ENCODE measurements at regions not wholly inside any gene's neighbourhood (a gene's known extent, or its start where the extent isn't known, plus 50 kb on each side); places are given as distances from the start of the nearest gene placed in this dataset.
A peak's percentile ranks its signal among the peaks of the same experiment; 100 is the strongest.

DNA sequence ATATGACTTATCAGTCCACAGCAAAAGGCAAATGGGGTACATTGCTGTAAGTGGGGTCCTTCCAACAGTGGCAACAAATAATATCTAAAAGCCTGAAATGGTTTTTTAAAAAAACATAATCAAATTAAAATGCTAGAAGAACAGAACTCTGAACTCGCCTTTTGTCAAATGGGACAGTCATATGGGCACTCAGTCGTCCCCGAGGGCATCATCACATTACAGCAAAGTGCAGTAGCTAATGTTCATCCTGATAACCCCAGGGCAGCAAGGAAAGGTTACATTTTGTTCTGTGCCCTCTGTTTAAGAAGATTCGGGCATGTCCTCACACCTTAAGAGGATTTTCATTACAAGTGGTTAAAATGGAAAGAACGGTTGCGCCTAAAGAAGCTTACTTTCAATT lies 997.9 kb upstream of the TENM3 start:
- no peak overlapping the region for H3K4me2 ChIP-seq (ENCODE audit: low read length)

GRCh38 chr4:181249031-181249430 lies 994.2 kb upstream of the TENM3 start:
- no peak overlapping the region for H2BK5ac ChIP-seq (ENCODE audit: low read length)
- DNase-seq, result no peak
- H3K18ac ChIP-seq (ENCODE audit: low read length), result no peak overlapping the region
- H3K27ac ChIP-seq (ENCODE audit: low read depth, low read length), result no peak overlapping the region
- no peak overlapping the region for H3K56ac ChIP-seq (ENCODE audit: low read length)
- H3K23ac ChIP-seq (ENCODE audit: low read length), result no peak overlapping the region
- no peaks in the 10 kb centered on the region for H3K79me2 ChIP-seq (ENCODE audit: control insufficient read depth, insufficient read depth, low read length)
- no peak overlapping the region for H4K5ac ChIP-seq (ENCODE audit: low read length)
- H3K9ac ChIP-seq (ENCODE audit: low read length), result no peak overlapping the region
- H2AK5ac ChIP-seq (ENCODE audit: low read length), result no peak overlapping the region
- WGBS (ENCODE audit: extremely low coverage, insufficient coverage, low lambda C conversion rate), result no CpG with 5 or more reads among the region's 4 CpGs
- no peak overlapping the region for H4K8ac ChIP-seq (ENCODE audit: low read depth, low read length)
- no peaks in the 10 kb centered on the region for H3K4me1 ChIP-seq (ENCODE audit: control insufficient read depth, low read depth, low read length)
- H3K79me1 ChIP-seq (ENCODE audit: low read length), result no peaks in the 10 kb centered on the region
- no peak overlapping the region for H3K4ac ChIP-seq (ENCODE audit: low read depth, low read length)
- no peak overlapping the region for H3K4me2 ChIP-seq (ENCODE audit: low read length)
- H3K27me3 ChIP-seq (ENCODE audit: insufficient read depth, low read length, poor library complexity), result no peaks in the 10 kb centered on the region
- H3K4me3 ChIP-seq (ENCODE audit: low read length), result no peak overlapping the region
- no peaks in the 10 kb centered on the region for H3K36me3 ChIP-seq (ENCODE audit: control insufficient read depth, insufficient read depth, low read length)
- no peak overlapping the region for H2BK120ac ChIP-seq (ENCODE audit: low read depth, low read length)
- H2BK15ac ChIP-seq (replicated peaks; ENCODE audit: low read depth), result no peak overlapping the region

More for the DNA sequence above, 997.9 kb upstream of the TENM3 start:
- no peak for DNase-seq
- Histone ChIP-seq H2AK5ac (ENCODE audit: low read length) (no peak overlapping the region), H2BK5ac (ENCODE audit: low read length) (no peak overlapping the region), H2BK15ac (replicated peaks; ENCODE audit: low read depth) (no peak overlapping the region), H3K27ac (ENCODE audit: low read depth, low read length) (no peak overlapping the region), H3K18ac (ENCODE audit: low read length) (no peak overlapping the region), H3K36me3 (ENCODE audit: control insufficient read depth, insufficient read depth, low read length) (no peaks in the 10 kb centered on the region), H4K5ac (ENCODE audit: low read length) (no peak overlapping the region), H3K4ac (ENCODE audit: low read depth, low read length) (no peak overlapping the region), H3K4me1 (ENCODE audit: control insufficient read depth, low read depth, low read length) (no peaks in the 10 kb centered on the region), H3K56ac (ENCODE audit: low read length) (no peak overlapping the region), H3K79me2 (ENCODE audit: control insufficient read depth, insufficient read depth, low read length) (no peaks in the 10 kb centered on the region), H3K23ac (ENCODE audit: low read length) (no peak overlapping the region), H2BK120ac (ENCODE audit: low read depth, low read length) (no peak overlapping the region), H3K9ac (ENCODE audit: low read length) (no peak overlapping the region), H3K4me3 (ENCODE audit: low read length) (no peak overlapping the region), H3K27me3 (ENCODE audit: insufficient read depth, low read length, poor library complexity) (no peaks in the 10 kb centered on the region), H3K79me1 (ENCODE audit: low read length) (no peaks in the 10 kb centered on the region), H4K8ac (ENCODE audit: low read depth, low read length) (no peak overlapping the region)
- WGBS (ENCODE audit: extremely low coverage, insufficient coverage, low lambda C conversion rate), result no CpG with 5 or more reads among the region's 6 CpGs

DNA sequence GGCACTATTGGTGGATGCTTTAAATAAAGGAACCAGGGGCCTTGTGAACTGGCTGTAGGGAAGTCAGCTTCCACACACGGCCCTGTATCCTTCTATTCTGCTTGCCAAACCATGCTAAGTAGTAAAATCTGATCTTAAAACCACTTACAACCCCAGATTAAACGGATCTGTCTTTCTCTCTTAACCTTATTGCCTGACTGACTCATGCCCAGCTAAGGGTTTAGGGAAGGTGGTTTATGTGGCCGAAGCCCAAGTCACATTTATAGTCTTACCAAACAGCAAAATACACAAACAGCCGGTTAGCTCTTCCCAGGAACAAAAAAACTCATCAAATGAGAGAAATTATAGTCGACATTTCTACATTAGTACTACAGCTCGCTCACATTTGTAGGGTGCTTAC lies 988.4 kb upstream of the TENM3 start:
- no peaks in the 10 kb centered on the region for H3K36me3 ChIP-seq (ENCODE audit: control insufficient read depth, insufficient read depth, low read length)
- H3K23ac ChIP-seq (ENCODE audit: low read length), result no peak overlapping the region
- no peak overlapping the region for H4K5ac ChIP-seq (ENCODE audit: low read length)
- H3K56ac ChIP-seq (ENCODE audit: low read length), result no peak overlapping the region
- no peak overlapping the region for H2BK15ac ChIP-seq (replicated peaks; ENCODE audit: low read depth)
- H2BK5ac ChIP-seq (ENCODE audit: low read length), result no peak overlapping the region
- H3K4me2 ChIP-seq (ENCODE audit: low read length), result no peak overlapping the region
- WGBS (ENCODE audit: extremely low coverage, insufficient coverage, low lambda C conversion rate), result no CpG with 5 or more reads among the region's 6 CpGs
- H3K4me3 ChIP-seq (ENCODE audit: low read length), result no peak overlapping the region
- no peak overlapping the region for H3K9ac ChIP-seq (ENCODE audit: low read length)
- no peak for DNase-seq
- peak overlapping the region; percentile 39 for H3K18ac ChIP-seq (ENCODE audit: low read length)
- no peaks in the 10 kb centered on the region for H3K79me1 ChIP-seq (ENCODE audit: low read length)
- H3K27ac ChIP-seq (ENCODE audit: low read depth, low read length), result no peak overlapping the region
- H3K4me1 ChIP-seq (ENCODE audit: control insufficient read depth, low read depth, low read length), result peaks cover 8% of the 10 kb centered on the region
- H3K4ac ChIP-seq (ENCODE audit: low read depth, low read length), result no peak overlapping the region
- H2AK5ac ChIP-seq (ENCODE audit: low read length), result no peak overlapping the region
- no peak overlapping the region for H2BK120ac ChIP-seq (ENCODE audit: low read depth, low read length)
- H3K79me2 ChIP-seq (ENCODE audit: control insufficient read depth, insufficient read depth, low read length), result no peaks in the 10 kb centered on the region
- no peak overlapping the region for H4K8ac ChIP-seq (ENCODE audit: low read depth, low read length)
- no peaks in the 10 kb centered on the region for H3K27me3 ChIP-seq (ENCODE audit: insufficient read depth, low read length, poor library complexity)

GRCh38 chr4:181258569-181258968 lies 984.6 kb upstream of the TENM3 start:
- no CpG with 5 or more reads among the region's 2 CpGs for WGBS (ENCODE audit: extremely low coverage, insufficient coverage, low lambda C conversion rate)
- Histone ChIP-seq H2BK5ac (ENCODE audit: low read length) (no peak overlapping the region), H3K4me2 (ENCODE audit: low read length) (no peak overlapping the region), H2AK5ac (ENCODE audit: low read length) (no peak overlapping the region), H3K27me3 (ENCODE audit: insufficient read depth, low read length, poor library complexity) (no peaks in the 10 kb centered on the region), H4K5ac (ENCODE audit: low read length) (no peak overlapping the region), H3K4ac (ENCODE audit: low read depth, low read length) (no peak overlapping the region), H3K9ac (ENCODE audit: low read length) (no peak overlapping the region), H3K18ac (ENCODE audit: low read length) (peak overlapping the region; percentile 39), H3K27ac (ENCODE audit: low read depth, low read length) (peak overlapping the region; percentile 67), H3K4me3 (ENCODE audit: low read length) (no peak overlapping the region), H2BK15ac (replicated peaks; ENCODE audit: low read depth) (no peak overlapping the region), H4K8ac (ENCODE audit: low read depth, low read length) (no peak overlapping the region), H3K79me2 (ENCODE audit: control insufficient read depth, insufficient read depth, low read length) (no peaks in the 10 kb centered on the region), H3K36me3 (ENCODE audit: control insufficient read depth, insufficient read depth, low read length) (no peaks in the 10 kb centered on the region), H3K56ac (ENCODE audit: low read length) (no peak overlapping the region), H2BK120ac (ENCODE audit: low read depth, low read length) (no peak overlapping the region), H3K23ac (ENCODE audit: low read length) (no peak overlapping the region), H3K79me1 (ENCODE audit: low read length) (no peaks in the 10 kb centered on the region), H3K4me1 (ENCODE audit: control insufficient read depth, low read depth, low read length) (peaks cover 8% of the 10 kb centered on the region)
- DNase-seq, result peak; percentile 94

DNA sequence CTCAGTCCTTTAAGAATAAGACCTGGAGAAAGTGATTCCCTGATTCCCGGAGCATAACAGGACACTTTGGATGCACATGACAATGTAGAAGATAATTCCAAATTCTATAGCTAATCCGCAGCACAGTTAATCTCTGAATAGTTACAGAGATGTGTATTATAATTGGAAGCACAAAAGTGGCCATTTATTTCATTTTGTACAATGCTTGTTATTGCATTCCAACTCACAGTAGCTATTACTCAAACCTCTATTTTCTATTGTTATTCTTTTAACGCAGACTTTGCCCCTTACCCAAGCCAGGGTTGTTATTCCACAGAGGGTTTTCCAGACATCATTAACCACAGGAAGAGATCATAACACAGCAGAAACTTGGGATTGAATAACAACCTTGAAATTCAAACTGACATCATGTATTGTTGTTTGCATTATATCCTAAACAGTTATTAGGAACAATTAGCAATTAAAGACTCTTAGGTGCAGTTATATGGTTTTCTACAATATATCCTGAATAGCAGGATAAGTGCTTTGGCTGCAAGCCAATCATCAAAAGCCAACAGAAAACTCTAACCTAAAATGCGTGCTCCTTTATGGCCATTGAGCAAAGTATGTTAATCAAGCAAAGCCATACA lies 984.0 kb upstream of the TENM3 start:
- Histone ChIP-seq H4K5ac (ENCODE audit: low read length) (no peak overlapping the region), H3K36me3 (ENCODE audit: control insufficient read depth, insufficient read depth, low read length) (no peaks in the 10 kb centered on the region), H3K4me3 (ENCODE audit: low read length) (no peak overlapping the region), H3K4ac (ENCODE audit: low read depth, low read length) (no peak overlapping the region), H2AK5ac (ENCODE audit: low read length) (no peak overlapping the region), H2BK15ac (replicated peaks; ENCODE audit: low read depth) (no peak overlapping the region), H3K23ac (ENCODE audit: low read length) (no peak overlapping the region), H3K4me2 (ENCODE audit: low read length) (no peak overlapping the region), H3K79me2 (ENCODE audit: control insufficient read depth, insufficient read depth, low read length) (no peaks in the 10 kb centered on the region), H2BK5ac (ENCODE audit: low read length) (no peak overlapping the region), H3K4me1 (ENCODE audit: control insufficient read depth, low read depth, low read length) (peaks cover 8% of the 10 kb centered on the region), H3K56ac (ENCODE audit: low read length) (no peak overlapping the region), H3K27ac (ENCODE audit: low read depth, low read length) (peak overlapping the region; percentile 67), H4K8ac (ENCODE audit: low read depth, low read length) (no peak overlapping the region), H3K79me1 (ENCODE audit: low read length) (no peaks in the 10 kb centered on the region), H3K27me3 (ENCODE audit: insufficient read depth, low read length, poor library complexity) (no peaks in the 10 kb centered on the region), H3K9ac (ENCODE audit: low read length) (no peak overlapping the region), H3K18ac (ENCODE audit: low read length) (peak overlapping the region; percentile 39), H2BK120ac (ENCODE audit: low read depth, low read length) (no peak overlapping the region)
- DNase-seq, result no peak
- no CpG with 5 or more reads among the region's 4 CpGs for WGBS (ENCODE audit: extremely low coverage, insufficient coverage, low lambda C conversion rate)

DNA sequence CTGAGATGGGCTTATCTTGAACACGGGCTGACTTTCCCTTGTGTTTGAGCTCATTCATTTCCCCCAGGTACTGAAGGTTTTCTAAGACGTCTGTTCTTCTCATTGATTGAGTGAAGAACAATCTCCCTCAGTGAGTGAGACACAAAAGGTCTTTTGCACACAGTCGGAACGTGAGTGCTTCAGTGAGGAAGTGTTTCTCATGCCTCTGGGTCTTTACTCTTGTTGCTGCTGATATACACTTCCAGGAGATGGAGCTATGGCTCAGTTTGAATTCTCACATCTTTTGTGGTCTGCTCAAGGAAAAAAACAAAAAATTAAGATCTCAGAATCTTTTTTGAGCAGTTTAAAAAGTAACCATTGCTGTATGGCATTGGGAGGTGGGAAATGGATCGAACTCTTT lies 981.9 kb upstream of the TENM3 start:
- no peak overlapping the region for H2BK15ac ChIP-seq (replicated peaks; ENCODE audit: low read depth)
- peak; percentile 86 for DNase-seq
- no peak overlapping the region for H3K4me3 ChIP-seq (ENCODE audit: low read length)
- H4K5ac ChIP-seq (ENCODE audit: low read length), result no peak overlapping the region
- no peak overlapping the region for H3K56ac ChIP-seq (ENCODE audit: low read length)
- H3K79me1 ChIP-seq (ENCODE audit: low read length), result no peaks in the 10 kb centered on the region
- no peaks in the 10 kb centered on the region for H3K36me3 ChIP-seq (ENCODE audit: control insufficient read depth, insufficient read depth, low read length)
- H2AK5ac ChIP-seq (ENCODE audit: low read length), result no peak overlapping the region
- H3K18ac ChIP-seq (ENCODE audit: low read length), result no peak overlapping the region
- H2BK120ac ChIP-seq (ENCODE audit: low read depth, low read length), result no peak overlapping the region
- H3K4me2 ChIP-seq (ENCODE audit: low read length), result no peak overlapping the region
- no peaks in the 10 kb centered on the region for H3K27me3 ChIP-seq (ENCODE audit: insufficient read depth, low read length, poor library complexity)
- H3K79me2 ChIP-seq (ENCODE audit: control insufficient read depth, insufficient read depth, low read length), result no peaks in the 10 kb centered on the region
- WGBS (ENCODE audit: extremely low coverage, insufficient coverage, low lambda C conversion rate), result no CpG with 5 or more reads among the region's 5 CpGs
- no peak overlapping the region for H2BK5ac ChIP-seq (ENCODE audit: low read length)
- H3K4me1 ChIP-seq (ENCODE audit: control insufficient read depth, low read depth, low read length), result peaks cover 8% of the 10 kb centered on the region
- no peak overlapping the region for H4K8ac ChIP-seq (ENCODE audit: low read depth, low read length)
- H3K4ac ChIP-seq (ENCODE audit: low read depth, low read length), result no peak overlapping the region
- H3K9ac ChIP-seq (ENCODE audit: low read length), result no peak overlapping the region
- no peak overlapping the region for H3K23ac ChIP-seq (ENCODE audit: low read length)
- no peak overlapping the region for H3K27ac ChIP-seq (ENCODE audit: low read depth, low read length)

All from mesendoderm (in vitro differentiated cells).